K562 (cell line): ENCODE measurements at regions not wholly inside any gene's neighbourhood (a gene's known extent, or its start where the extent isn't known, plus 50 kb on each side); places are given as distances from the start of the nearest gene placed in this dataset.

ENCODE experiments used
- C11orf30 ChIP-seq: fragments of 450-650 bp; IDR thresholded peaks from 2 replicates; pipeline ENCODE4 v1.6.1; 2016; ENCODE audit warnings: low read depth, mild to moderate bottlenecking
- KLF16 ChIP-seq: IDR thresholded peaks from 2 replicates; pipeline ENCODE4 v1.6.1; 2016; ENCODE audit warnings: antibody characterized with exemption
- NR3C1 ChIP-seq: sonication (generic); formaldehyde crosslinking; IDR thresholded peaks from 2 replicates; pipeline ENCODE4 v1.8.1; 2022; ENCODE audit warnings: missing genetic modification reagents
- SMC3 ChIP-seq: conservative IDR thresholded peaks from 2 replicates; pipeline ENCODE4 v1.6.1; 2011; ENCODE audit warnings: low read depth, low read length, improper control_type of control experiment; ENCODE audit not compliant: insufficient read depth
- TBP ChIP-seq: optimal IDR thresholded peaks from 2 replicates; pipeline ENCODE3; 2011; ENCODE audit warnings: low read depth, low read length, improper control_type of control experiment
- VEZF1 ChIP-seq: fragments of 200-800 bp; sonication (Bioruptor generic); IDR thresholded peaks from 2 replicates; pipeline ENCODE4 v1.6.1; 2017; ENCODE audit warnings: missing genetic modification characterization, missing compliant biosample characterization
- TF ChIP-seq, protein P1 (sequence below), 3 experiments: IDR thresholded peaks in 2 of 3; conservative IDR thresholded peaks in 1 of 3; 2 replicates each; pipeline ENCODE4 v1.5.1; 2011 to 2012; ENCODE audit warnings: low read length in 3 of 3, mild to moderate bottlenecking in 3 of 3, control low read depth in 2 of 3, improper control_type of control experiment in 1 of 3, inconsistent platforms in 1 of 3, low read depth in 1 of 3, mixed read lengths in 1 of 3, moderate library complexity in 1 of 3; ENCODE audit not compliant: insufficient read depth in 2 of 3
- TF ChIP-seq, protein P2 (sequence below): fragments of 250-450 bp; sonication (Bioruptor Pico); IDR thresholded peaks from 2 replicates; pipeline ENCODE4 v1.9.0; 2021; ENCODE audit warnings: mild to moderate bottlenecking

DNA sequence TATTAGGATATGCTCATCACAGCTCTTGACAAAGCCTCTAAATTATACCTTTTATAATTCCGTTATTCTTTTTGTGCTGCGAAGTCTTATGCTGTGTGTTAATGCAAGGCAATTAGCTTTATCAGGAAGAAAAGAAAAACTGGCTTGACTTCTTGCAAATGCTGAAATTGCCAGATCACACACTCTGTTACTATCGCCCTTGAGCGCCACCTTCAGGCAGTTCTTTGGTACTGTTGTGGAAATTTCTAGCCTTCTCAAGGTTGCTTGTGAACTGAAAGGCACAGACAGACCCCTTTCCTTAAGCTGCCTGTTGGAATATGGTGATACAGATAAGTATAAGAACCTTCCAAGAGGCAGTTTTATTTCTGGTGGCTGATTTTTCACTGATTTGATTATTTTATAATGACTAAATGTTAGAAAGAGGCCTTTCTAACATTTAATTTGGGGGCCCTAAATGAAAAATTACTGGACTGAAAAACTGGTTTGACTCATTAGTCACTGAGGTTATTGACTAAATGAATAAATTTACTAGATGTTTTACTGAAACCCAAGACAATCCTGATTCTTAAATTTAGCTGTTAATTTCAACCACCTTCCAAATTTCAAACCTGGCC, 126.2 kb upstream of the RASGRP1 start (continued):
- TF ChIP-seq, protein P1, sequence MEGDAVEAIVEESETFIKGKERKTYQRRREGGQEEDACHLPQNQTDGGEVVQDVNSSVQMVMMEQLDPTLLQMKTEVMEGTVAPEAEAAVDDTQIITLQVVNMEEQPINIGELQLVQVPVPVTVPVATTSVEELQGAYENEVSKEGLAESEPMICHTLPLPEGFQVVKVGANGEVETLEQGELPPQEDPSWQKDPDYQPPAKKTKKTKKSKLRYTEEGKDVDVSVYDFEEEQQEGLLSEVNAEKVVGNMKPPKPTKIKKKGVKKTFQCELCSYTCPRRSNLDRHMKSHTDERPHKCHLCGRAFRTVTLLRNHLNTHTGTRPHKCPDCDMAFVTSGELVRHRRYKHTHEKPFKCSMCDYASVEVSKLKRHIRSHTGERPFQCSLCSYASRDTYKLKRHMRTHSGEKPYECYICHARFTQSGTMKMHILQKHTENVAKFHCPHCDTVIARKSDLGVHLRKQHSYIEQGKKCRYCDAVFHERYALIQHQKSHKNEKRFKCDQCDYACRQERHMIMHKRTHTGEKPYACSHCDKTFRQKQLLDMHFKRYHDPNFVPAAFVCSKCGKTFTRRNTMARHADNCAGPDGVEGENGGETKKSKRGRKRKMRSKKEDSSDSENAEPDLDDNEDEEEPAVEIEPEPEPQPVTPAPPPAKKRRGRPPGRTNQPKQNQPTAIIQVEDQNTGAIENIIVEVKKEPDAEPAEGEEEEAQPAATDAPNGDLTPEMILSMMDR (IDR thresholded peaks at IDR 0.05 in 2 of 3, conservative IDR thresholded peaks at IDR 0.05 in 1 of 3; ENCODE audit: insufficient read depth in 2 of 3, low read depth in 1 of 3, low read length in 3 of 3): peak; percentile 69 to 83 (median 78)
- TF ChIP-seq C11orf30: 0 out of 2 replicates have a peak, but pooled peaks have one; percentile 11
- TF ChIP-seq KLF16: 0 out of 2 replicates have a peak, but pooled peaks have one; percentile 28
- TF ChIP-seq SMC3: peak; percentile 38; the same call in 1 of the 2 replicates
- no peak for TF ChIP-seq NR3C1 (CRISPR knock-in tag)
- no peak for TF ChIP-seq VEZF1 (CRISPR knock-in tag)
- TF ChIP-seq, protein P2, sequence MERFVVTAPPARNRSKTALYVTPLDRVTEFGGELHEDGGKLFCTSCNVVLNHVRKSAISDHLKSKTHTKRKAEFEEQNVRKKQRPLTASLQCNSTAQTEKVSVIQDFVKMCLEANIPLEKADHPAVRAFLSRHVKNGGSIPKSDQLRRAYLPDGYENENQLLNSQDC: no peak
- no peak for TF ChIP-seq TBP
